HG03097 (cell line): ENCODE measurements at regions not wholly inside any gene's neighbourhood (a gene's known extent, or its start where the extent isn't known, plus 50 kb on each side); places are given as distances from the start of the nearest gene placed in this dataset.
"Not testable (repeated sequence)": the region's sequence is repeated elsewhere in the genome, so short reads cannot be mapped to it uniquely, and the experiment has no call there.

ENCODE experiments used
- ATAC-seq: cut with Tn5 transposase; IDR thresholded peaks from one replicate; pipeline ENCODE4 v1.9.1; 2021; ENCODE audit not compliant: unreplicated experiment, low FRiP score

GRCh38 chr14:22131749-22132476 is 457.1 kb downstream of the DAD1 start:
- no peak for ATAC-seq

DNA sequence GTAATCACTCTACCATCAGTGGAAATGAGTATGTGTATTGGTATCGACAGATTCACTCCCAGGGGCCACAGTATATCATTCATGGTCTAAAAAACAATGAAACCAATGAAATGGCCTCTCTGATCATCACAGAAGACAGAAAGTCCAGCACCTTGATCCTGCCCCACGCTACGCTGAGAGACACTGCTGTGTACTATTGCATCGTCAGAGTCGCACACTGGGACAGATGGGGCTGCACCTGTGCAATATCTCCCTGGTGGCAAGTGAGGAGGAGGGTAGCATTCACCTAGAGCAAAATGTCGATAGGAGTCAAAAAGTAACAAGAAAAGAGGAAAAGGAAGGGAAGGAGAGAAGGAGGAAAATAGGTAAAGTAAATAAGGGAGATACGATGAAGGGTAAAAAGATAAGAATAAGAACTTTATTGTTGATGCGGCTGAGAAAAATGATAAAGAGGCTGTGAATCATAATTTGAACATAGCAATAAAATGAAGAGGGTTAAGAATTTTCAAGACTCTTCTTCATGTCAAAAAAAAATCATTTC is 450.5 kb upstream of the OR4E1 start:
- ATAC-seq = no peak

GRCh38 chr14:22122829-22123560 is 449.4 kb upstream of the OR4E1 start:
- ATAC-seq = no peak

DNA sequence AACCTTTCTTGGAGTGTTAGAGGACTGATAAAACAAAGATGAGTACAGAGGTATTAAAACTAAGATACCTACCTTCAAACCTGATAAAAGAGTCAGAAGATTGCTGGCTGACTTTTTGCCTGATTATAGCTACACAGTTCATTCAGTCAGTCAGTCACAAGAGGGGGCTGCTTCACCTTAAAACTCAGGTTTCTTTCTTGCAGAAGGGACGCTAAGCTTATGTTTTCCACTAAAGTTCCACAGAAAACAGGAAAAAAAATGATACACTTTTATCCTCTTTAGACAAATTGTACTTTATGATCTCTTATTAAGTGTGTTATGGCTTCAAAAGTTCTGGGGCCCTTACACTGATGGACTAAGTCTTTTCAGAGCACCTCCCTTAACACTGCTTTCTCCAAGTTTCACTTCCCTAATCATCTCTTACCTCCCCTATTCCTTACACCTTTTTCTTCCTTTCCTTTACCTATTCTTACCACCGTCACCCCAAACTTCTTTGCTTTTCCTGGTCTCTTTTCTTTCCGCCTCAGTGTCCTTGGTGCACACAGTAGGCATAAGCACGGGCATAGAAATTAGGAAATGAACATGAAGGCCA is 448.7 kb upstream of the OR4E1 start:
- ATAC-seq = no peak

DNA sequence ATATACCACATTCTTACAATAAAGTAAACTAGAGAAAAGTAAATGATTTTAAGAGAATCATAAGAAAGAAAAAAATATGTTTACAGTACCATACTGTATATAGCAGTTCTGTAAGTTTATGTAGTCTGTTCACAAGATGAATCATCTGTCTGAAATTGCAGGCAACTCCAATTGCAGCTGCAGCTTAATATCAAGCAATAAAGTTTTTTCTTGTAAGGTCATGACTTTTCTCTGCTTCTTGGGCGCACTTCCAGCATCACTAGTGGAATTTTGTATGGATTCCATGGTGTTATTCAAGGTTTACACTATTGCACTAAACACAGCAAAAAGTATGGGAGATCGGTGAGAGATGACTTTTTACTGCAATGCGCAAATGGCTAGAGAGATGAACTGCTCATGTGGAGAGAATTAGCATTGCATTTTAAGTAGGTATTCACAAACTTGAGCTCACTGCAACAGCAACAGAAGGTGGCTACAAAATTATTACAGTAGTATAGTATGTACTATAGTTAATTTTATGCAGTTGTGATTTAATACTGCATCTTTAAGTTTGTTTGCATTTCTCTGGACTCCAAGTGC is 445.4 kb upstream of the OR4E1 start:
- no peak for ATAC-seq

GRCh38 chr14:22113401-22113800 is 439.8 kb upstream of the OR4E1 start:
- ATAC-seq = no peak

GRCh38 chr14:22112004-22112403 is 438.4 kb upstream of the OR4E1 start:
- ATAC-seq = no peak

- ATAC-seq = no peak
These were observed 434.1 kb upstream of the OR4E1 start for GRCh38 chr14:22107753-22108152.

DNA sequence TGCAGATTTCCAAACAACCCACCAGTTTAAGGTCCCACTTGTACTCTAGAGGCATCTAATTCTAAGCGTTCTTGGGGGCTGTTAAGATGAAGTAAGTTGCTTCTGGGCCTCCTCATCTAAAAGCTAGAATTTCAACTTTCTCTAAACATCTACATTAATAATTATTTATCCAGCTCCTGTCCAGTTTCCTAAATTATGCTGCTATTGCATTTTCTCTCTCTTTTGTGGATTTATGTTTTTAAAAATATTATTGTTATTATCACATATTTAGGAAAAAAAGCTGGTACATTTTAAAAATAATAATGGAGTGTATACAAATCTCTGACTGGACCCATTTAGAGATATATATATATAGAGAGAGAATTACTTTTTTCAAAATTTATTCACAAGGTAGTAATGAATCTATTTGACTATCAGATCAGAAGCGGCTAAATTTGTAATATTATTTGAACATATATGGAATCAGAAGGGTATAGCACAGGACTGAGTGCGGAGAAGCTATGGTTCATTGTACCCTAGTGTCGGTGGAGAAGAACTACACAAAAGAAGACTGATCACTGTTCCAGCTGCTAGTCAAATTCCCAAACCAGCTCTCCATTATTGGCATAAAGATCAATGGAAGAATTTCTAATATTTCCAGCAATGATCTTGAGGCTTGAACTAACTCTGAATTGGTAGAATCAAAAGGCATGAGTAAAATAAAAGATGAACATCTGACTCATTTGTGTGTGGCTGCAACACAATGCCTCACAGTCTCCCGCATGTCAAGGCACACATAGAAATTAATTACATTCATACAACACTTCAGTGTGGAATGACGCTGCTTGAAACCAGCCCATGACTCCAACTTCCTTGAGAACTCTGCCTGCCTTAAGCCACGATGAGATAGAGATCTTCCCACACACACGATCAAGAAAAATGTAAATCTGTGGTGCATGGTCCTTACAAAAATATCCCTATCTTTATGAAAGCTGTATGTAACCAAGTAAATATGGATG is 433.4 kb upstream of the OR4E1 start:
- no peak for ATAC-seq

- ATAC-seq = no peak
These were observed 432.0 kb upstream of the OR4E1 start for GRCh38 chr14:22105624-22106006.

DNA sequence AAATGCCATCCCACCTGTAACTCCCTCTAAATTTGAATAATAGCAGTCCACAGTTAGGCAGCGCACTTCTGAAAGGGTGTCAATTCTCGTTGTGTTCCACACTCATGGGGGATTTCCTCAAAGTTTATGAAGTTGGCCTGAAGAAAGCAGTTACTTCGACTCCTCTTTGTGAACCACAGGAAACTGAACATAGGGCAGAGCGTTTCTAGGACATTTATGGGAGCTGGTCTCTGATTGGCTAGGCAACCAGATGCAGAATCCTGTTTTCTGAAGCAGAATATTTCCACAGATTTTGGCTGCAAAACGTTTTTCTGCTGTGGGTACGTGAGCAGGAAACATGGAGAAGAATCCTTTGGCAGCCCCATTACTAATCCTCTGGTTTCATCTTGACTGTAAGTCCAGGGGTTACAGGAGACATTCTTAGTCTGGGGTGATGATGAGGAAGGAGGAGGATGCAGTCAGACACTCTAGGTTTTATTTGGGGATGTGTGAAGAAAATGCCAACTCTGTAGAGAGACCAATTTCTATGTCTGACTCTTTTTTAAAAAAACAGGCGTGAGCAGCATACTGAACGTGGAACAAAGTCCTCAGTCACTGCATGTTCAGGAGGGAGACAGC is 431.5 kb upstream of the OR4E1 start:
- ATAC-seq = no peak

GRCh38 chr14:22100764-22101120 is 427.1 kb upstream of the OR4E1 start:
- ATAC-seq = not testable (repeated sequence)

DNA sequence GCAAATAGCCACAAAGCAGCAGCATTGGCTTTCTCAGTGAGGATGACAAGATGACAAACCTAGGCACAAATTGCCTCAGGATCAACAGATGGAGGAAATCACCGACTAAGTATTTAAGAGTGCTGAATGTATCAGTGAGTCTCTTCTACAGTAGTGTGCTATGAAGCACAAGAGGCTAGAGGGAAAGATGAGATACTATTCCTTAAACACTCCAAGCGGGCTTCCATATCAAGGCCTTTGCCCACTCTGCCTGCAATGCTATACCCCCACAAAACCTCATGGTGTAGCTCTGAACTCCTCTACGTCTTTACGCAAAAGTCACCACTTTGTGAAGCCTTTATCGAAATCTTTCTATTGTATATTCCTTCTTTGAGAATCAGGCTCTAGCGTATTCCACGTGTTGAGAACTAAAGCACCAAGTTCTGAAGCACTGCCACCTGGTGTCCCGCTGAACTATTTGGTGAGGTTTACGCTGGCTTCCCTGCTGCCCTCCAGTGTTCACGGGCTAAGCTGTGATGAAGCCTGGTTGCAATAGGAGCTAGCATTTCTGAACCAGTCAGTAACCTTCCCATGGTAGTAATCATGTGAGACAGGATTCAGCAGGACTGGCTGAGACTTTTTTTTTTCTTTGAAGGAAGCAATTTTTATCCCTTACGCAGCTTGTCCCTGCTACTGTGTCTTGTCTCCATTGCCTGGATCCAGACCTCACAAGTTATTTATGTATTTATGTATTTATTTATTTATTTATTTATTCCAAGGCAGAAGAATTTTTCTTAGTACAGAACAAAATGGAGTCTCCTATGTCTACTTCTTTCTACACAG is 426.5 kb upstream of the OR4E1 start:
- ATAC-seq = peak; percentile 68

DNA sequence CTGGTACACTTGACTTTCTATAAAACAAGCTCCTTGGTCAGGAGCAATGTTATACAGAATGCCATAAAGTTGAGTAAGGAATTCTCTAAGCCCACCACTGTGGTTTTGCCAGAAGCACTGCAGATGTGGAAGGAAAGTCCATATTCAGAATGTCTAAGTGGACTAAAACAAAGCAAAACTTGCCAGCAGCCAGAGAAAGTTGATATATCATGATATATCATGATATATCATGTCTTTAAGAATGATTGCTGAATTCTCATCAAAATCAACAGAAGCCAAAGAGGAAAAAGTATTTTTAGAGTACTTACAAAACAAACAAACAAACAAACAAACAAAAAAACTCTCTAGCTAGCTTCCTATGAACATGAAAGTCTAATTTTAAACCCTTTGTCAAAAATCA is 424.8 kb upstream of the OR4E1 start:
- no peak for ATAC-seq

GRCh38 chr14:22097586-22098292 is 424.1 kb upstream of the OR4E1 start:
- no peak for ATAC-seq

DNA sequence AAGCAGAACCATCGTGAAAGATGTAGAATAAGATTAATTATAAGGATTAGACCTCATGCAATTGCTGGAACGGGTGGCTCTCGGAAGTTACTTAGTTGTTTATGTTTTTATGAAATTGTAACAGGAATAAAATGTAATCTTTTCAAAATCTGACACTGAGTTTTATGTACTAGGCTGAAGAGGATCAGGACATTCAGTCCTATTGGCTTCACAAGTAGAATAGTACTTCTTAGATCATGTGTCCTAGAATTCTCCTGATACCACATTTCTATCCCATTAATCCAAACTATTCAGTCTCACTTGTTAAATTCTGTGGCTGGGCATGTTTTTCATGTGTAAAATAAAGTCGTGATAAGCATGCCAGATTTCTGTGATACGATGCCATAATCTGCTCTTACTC is 423.5 kb upstream of the OR4E1 start:
- no peak for ATAC-seq

DNA sequence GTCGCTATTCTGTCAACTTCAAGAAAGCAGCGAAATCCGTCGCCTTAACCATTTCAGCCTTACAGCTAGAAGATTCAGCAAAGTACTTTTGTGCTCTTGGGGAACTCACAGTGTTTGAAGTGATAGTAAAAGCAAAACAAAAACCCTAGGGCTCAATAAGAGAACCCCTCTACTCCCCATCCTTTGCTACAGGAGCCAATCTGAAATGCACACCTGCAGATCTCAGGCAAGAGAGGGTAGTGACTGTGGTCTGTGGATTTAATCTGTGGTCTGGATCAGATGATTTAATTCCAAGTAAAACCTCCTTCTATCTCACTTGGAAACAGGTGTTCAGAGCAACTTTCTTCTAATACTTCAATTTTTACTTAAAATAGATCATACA is 422.9 kb upstream of the OR4E1 start:
- ATAC-seq = no peak

DNA sequence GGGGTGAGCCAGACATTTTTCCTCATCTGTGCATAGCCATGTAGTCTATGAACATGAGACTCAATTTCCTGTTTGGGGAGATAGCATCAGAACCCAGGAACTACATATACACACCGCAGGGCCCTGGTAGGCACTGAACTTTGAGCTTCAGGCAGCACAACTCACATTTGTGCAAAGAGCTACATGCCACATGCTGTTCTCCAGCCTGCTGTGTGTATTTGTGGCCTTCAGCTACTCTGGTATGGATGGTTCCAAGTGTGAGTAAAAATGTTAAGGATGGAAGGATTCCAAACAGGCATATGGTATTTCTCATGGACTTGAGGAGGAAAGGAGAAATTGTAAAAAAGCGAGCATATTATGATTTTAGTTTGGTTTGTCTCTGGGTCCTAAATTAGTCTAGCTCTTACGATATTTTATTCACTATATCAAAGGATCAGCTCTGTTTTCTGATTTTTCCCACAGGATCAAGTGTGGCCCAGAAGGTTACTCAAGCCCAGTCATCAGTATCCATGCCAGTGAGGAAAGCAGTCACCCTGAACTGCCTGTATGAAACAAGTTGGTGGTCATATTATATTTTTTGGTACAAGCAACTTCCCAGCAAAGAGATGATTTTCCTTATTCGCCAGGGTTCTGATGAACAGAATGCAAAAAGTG is 422.4 kb upstream of the OR4E1 start:
- no peak for ATAC-seq
